Left lung (tissue), 4 donors: ENCODE measurements at regions not wholly inside any gene's neighbourhood (a gene's known extent, or its start where the extent isn't known, plus 50 kb on each side); places are given as distances from the start of the nearest gene placed in this dataset.
A peak's percentile ranks its signal among the peaks of the same experiment; 100 is the strongest.

ENCODE experiments used
- ATAC-seq: fragments of 200-7000 bp; cut with Tn5 transposase; one replicate; pipeline ENCODE4 v1.9.1; 2020; ENCODE audit warnings: moderate library complexity
- DNase-seq, 4 donors: peaks; one replicate each; pipeline ENCODE4 v3.0.0-alpha.2; 2013 to 2020
- H3K27ac ChIP-seq, 2 donors: fragments of 200-600 bp; sonication (generic) in 1 of 2; one replicate each; pipeline versions ENCODE4 v1.5.0 to v1.8.0; 2020 to 2021
- H3K27me3 ChIP-seq, 2 donors: fragments of 200-600 bp; sonication (generic) in 1 of 2; one replicate each; pipeline versions ENCODE4 v1.5.0 to v1.8.0; 2020 to 2021
- H3K36me3 ChIP-seq, 2 donors: fragments of 200-600 bp; sonication (generic) in 1 of 2; one replicate each; pipeline versions ENCODE4 v1.5.0 to v1.8.0; 2020 to 2021
- H3K4me1 ChIP-seq, 2 donors: fragments of 200-600 bp; one replicate each; pipeline ENCODE4 v1.8.0; 2021
- H3K4me3 ChIP-seq, 2 donors: fragments of 200-600 bp; sonication (generic) in 1 of 2; one replicate each; pipeline versions ENCODE4 v1.5.0 to v1.8.0; 2020 to 2021; ENCODE audit warnings: mild to moderate bottlenecking in 1 of 2
- H3K9me3 ChIP-seq, 2 donors: fragments of 200-600 bp; sonication (generic) in 1 of 2; one replicate each; pipeline versions ENCODE4 v1.5.0 to v1.8.0; 2020 to 2021
- CTCF ChIP-seq, 2 donors: fragments of 200-600 bp; sonication (generic) in 1 of 2; IDR thresholded peaks; one replicate each; pipeline versions ENCODE4 v1.5.0 to v1.8.0; 2021; ENCODE audit warnings: antibody characterized with exemption in 2 of 2
- intact Hi-C, 2 donors: fragments of 100-400 bp; cut with DNase I; formaldehyde crosslinking; loops; one replicate each; pipeline versions ENCODE4 v1.11.2 to v1.14.2; 2022
- donor health status: DM: no; HTN: yes; CAD: no.
- donor health status: DM: no; HTN: no; CAD: no.

GRCh38 chr4:43130228-43131021, 237.9 kb downstream of the GRXCR1 start:
- Histone ChIP-seq H3K4me1 (no peaks in the 10 kb centered on the region), H3K27me3 (no peaks in the 10 kb centered on the region), H3K36me3 (no peaks in the 10 kb centered on the region), H3K9me3 (no peaks in the 10 kb centered on the region), H3K4me3 (no peak overlapping the region), H3K27ac (no peak overlapping the region)
- ATAC-seq (no peak), DNase-seq (no peak)
- intact Hi-C loops: no loop called here
- no peak for TF ChIP-seq CTCF (IDR thresholded peaks at IDR 0.05)

GRCh38 chr4:43132010-43132582, 239.6 kb downstream of the GRXCR1 start:
- Histone ChIP-seq H3K4me3 (no peak overlapping the region), H3K36me3 (no peaks in the 10 kb centered on the region), H3K9me3 (no peaks in the 10 kb centered on the region), H3K27me3 (no peaks in the 10 kb centered on the region), H3K4me1 (no peaks in the 10 kb centered on the region), H3K27ac (no peak overlapping the region)
- intact Hi-C loops: no loop called here
- ATAC-seq: peak; percentile 76
- DNase-seq: peak; percentile 22 to 56 (median 36)
- peak; percentile 26 to 52 for TF ChIP-seq CTCF (IDR thresholded peaks at IDR 0.05)

DNA sequence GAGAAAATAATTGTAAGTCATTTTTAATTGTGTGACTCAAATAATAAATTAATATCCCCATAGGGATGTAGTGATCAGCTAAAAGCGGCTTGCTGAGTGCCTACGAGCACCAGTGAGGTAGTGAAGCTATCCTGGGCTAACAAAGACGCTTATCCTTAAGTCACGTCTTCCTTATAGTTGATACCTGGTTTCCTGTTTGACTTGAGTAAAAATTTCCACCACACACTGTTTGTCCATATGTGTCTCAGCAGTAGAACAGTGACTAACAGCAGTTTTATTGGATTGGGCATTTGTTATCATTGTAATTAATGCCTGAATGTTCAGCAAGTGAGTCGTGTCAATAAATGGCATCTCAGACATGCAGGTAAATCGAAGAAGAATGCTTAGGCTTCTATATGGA, 241.1 kb downstream of the GRXCR1 start:
- peaks cover 0 to under 1% of the 10 kb centered on the region in 2 donors for H3K9me3 ChIP-seq
- no peaks in the 10 kb centered on the region for H3K4me1 ChIP-seq
- intact Hi-C loops: no loop called here
- H3K4me3 ChIP-seq: no peak overlapping the region
- no peak for ATAC-seq
- no peaks in the 10 kb centered on the region for H3K36me3 ChIP-seq
- H3K27ac ChIP-seq: no peak overlapping the region
- TF ChIP-seq CTCF (IDR thresholded peaks at IDR 0.05): no peak
- no peaks in the 10 kb centered on the region for H3K27me3 ChIP-seq
- DNase-seq: no peak

- Histone ChIP-seq H3K4me1 (no peaks in the 10 kb centered on the region), H3K27me3 (no peaks in the 10 kb centered on the region), H3K36me3 (no peaks in the 10 kb centered on the region), H3K4me3 (no peak overlapping the region), H3K27ac (no peak overlapping the region), H3K9me3 (peaks cover 0 to 8% of the 10 kb centered on the region in 2 donors)
- intact Hi-C loops: no loop called here
- TF ChIP-seq CTCF (IDR thresholded peaks at IDR 0.05): no peak
- DNase-seq (no peak), ATAC-seq (no peak)
Observed at GRCh38 chr4:43136752-43137151, 244.2 kb downstream of the GRXCR1 start.

- no peaks in the 10 kb centered on the region for H3K36me3 ChIP-seq
- ATAC-seq: no peak
- no peak for DNase-seq
- H3K27ac ChIP-seq: no peak overlapping the region
- H3K9me3 ChIP-seq: no peaks in the 10 kb centered on the region
- no peaks in the 10 kb centered on the region for H3K4me1 ChIP-seq
- no peak overlapping the region for H3K4me3 ChIP-seq
- intact Hi-C loops: no loop called here
- no peaks in the 10 kb centered on the region for H3K27me3 ChIP-seq
- no peak for TF ChIP-seq CTCF (IDR thresholded peaks at IDR 0.05)
Observed at GRCh38 chr4:43146198-43146597, 253.7 kb downstream of the GRXCR1 start.
